Mesodermal cell (in vitro differentiated cells): ENCODE measurements at regions not wholly inside any gene's neighbourhood (a gene's known extent, or its start where the extent isn't known, plus 50 kb on each side); places are given as distances from the start of the nearest gene placed in this dataset.
"Not testable (repeated sequence)": the region's sequence is repeated elsewhere in the genome, so short reads cannot be mapped to it uniquely, and the experiment has no call there.

Experiments used
- H3K27ac ChIP-seq: 2 replicates; pipeline ENCODE4 v1.7.0; 2013; ENCODE audit warnings: mild to moderate bottlenecking, low read depth, low read length, moderate library complexity; ENCODE audit not compliant: severe bottlenecking
- H3K36me3 ChIP-seq: 2 replicates; pipeline ENCODE4 v1.7.1; 2013; ENCODE audit warnings: mild to moderate bottlenecking, low read length, moderate library complexity; ENCODE audit not compliant: control insufficient read depth, insufficient read depth
- H3K4me1 ChIP-seq: one replicate; pipeline ENCODE4 v1.7.1; 2013; ENCODE audit warnings: mild to moderate bottlenecking, low read length; ENCODE audit not compliant: insufficient read depth, control insufficient read depth, poor library complexity, severe bottlenecking
- H3K4me3 ChIP-seq: 2 replicates; pipeline ENCODE4 v1.7.0; 2013; ENCODE audit warnings: low read length, control low read depth, mild to moderate bottlenecking; ENCODE audit not compliant: insufficient read depth, poor library complexity, severe bottlenecking; ENCODE audit errors: extremely low read depth
- H3K9me3 ChIP-seq: 2 replicates; pipeline ENCODE4 v1.7.1; 2013; ENCODE audit warnings: mild to moderate bottlenecking, low read length, moderate library complexity; ENCODE audit not compliant: control insufficient read depth
- WGBS, 2 experiments: methylation state at CpG; one replicate each; pipeline ENCODE4 v1.1.5; 2013; ENCODE audit warnings: missing lambda C conversion rate in 2 of 2; ENCODE audit not compliant: insufficient coverage in 2 of 2; 5-methylcytosine and 5-hydroxymethylcytosine counted together

- WGBS, 2 experiments, result 2 to 3% methylated on average over 15 to 17 of the region's 20 CpGs
- no peaks in the 10 kb centered on the region for H3K4me1 ChIP-seq
- peak overlapping the region; percentile 60 for H3K4me3 ChIP-seq
- H3K36me3 ChIP-seq, result no peaks in the 10 kb centered on the region
- H3K27ac ChIP-seq, result peak overlapping the region; percentile 92
- no peaks in the 10 kb centered on the region for H3K9me3 ChIP-seq
Measured at GRCh38 chr6:26187981-26188635, 100.9 kb downstream of the HFE start.

- not testable (repeated sequence) for H3K9me3 ChIP-seq, H3K27ac ChIP-seq, H3K4me1 ChIP-seq, H3K4me3 ChIP-seq, H3K36me3 ChIP-seq
- 89 to 100% methylated on average over 3 to 5 of the region's 8 CpGs for WGBS, 2 experiments
Measured at GRCh38 chr6:26191512-26191911, 104.3 kb downstream of the HFE start.

- Histone ChIP-seq H3K4me3 (no peak overlapping the region), H3K4me1 (no peaks in the 10 kb centered on the region), H3K27ac (no peak overlapping the region), H3K9me3 (no peaks in the 10 kb centered on the region), H3K36me3 (no peaks in the 10 kb centered on the region)
- 100% methylated on average over 1 of the region's 1 CpG; no CpG with 5 or more reads in 1 of the 2 experiments for WGBS, 2 experiments
Measured at GRCh38 chr6:26193467-26194328, 106.5 kb downstream of the HFE start.

GRCh38 chr6:26194329-26194701 is 107.1 kb downstream of the HFE start:
- no peaks in the 10 kb centered on the region for H3K4me1 ChIP-seq
- 92 to 100% methylated on average over 1 to 2 of the region's 3 CpGs for WGBS, 2 experiments
- no peaks in the 10 kb centered on the region for H3K36me3 ChIP-seq
- H3K4me3 ChIP-seq, result no peak overlapping the region
- H3K9me3 ChIP-seq, result no peaks in the 10 kb centered on the region
- H3K27ac ChIP-seq, result no peak overlapping the region

- no peaks in the 10 kb centered on the region for H3K4me1 ChIP-seq
- WGBS, 2 experiments, result 25 to 27% methylated on average over 5 to 6 of the region's 8 CpGs
- no peaks in the 10 kb centered on the region for H3K9me3 ChIP-seq
- H3K36me3 ChIP-seq, result no peaks in the 10 kb centered on the region
- peak overlapping the region; percentile 67 for H3K4me3 ChIP-seq
- peak overlapping the region; percentile 96 for H3K27ac ChIP-seq
Measured at GRCh38 chr6:26194816-26195375, 107.7 kb downstream of the HFE start.

GRCh38 chr6:26195376-26195923 is 108.2 kb downstream of the HFE start:
- Histone ChIP-seq H3K36me3 (no peaks in the 10 kb centered on the region), H3K4me1 (no peaks in the 10 kb centered on the region), H3K9me3 (no peaks in the 10 kb centered on the region), H3K27ac (peak overlapping the region; percentile 96), H3K4me3 (peak overlapping the region; percentile 67)
- WGBS, 2 experiments, result 3 to 12% methylated on average over 8 to 19 of the region's 23 CpGs

- no peaks in the 10 kb centered on the region for H3K9me3 ChIP-seq
- WGBS, 2 experiments, result 8 to 11% methylated on average over 20 to 22 of the region's 28 CpGs
Measured at GRCh38 chr6:26195924-26196845, 109.0 kb downstream of the HFE start.

GRCh38 chr6:26196846-26197635 is 109.8 kb downstream of the HFE start:
- Histone ChIP-seq H3K27ac (peak overlapping the region; percentile 96), H3K9me3 (no peaks in the 10 kb centered on the region), H3K36me3 (no peaks in the 10 kb centered on the region), H3K4me1 (no peaks in the 10 kb centered on the region), H3K4me3 (peak overlapping the region; percentile 67)
- WGBS, 2 experiments, result 0% methylated on average over 44 to 45 of the region's 51 CpGs

More at GRCh38 chr6:26195924-26196845, 109.0 kb downstream of the HFE start:
- H3K27ac ChIP-seq, result peak overlapping the region; percentile 96
- H3K36me3 ChIP-seq, result no peaks in the 10 kb centered on the region
- H3K4me1 ChIP-seq, result no peaks in the 10 kb centered on the region
- peak overlapping the region; percentile 67 for H3K4me3 ChIP-seq

GRCh38 chr6:26197636-26197932 is 110.4 kb downstream of the HFE start:
- H3K36me3 ChIP-seq, result no peaks in the 10 kb centered on the region
- H3K27ac ChIP-seq, result peak overlapping the region; percentile 96
- peak overlapping the region; percentile 67 for H3K4me3 ChIP-seq
- H3K4me1 ChIP-seq, result no peaks in the 10 kb centered on the region
- H3K9me3 ChIP-seq, result no peaks in the 10 kb centered on the region
